ENCODE measurements at regions not wholly inside any gene's neighbourhood (a gene's known extent, or its start where the extent isn't known, plus 50 kb on each side); places are given as distances from the start of the nearest gene placed in this dataset.

GRCh38 chr13:112209711-112210110 lies 142.8 kb downstream of the SOX1 start:
- TF ChIP-seq POLR2A (IDR thresholded peaks at IDR 0.05; ENCODE audit: borderline replicate concordance, extremely low read depth, insufficient read depth, insufficient read length) (no peak), POLR2AphosphoS5 (IDR thresholded peaks at IDR 0.05; ENCODE audit: low read depth, low read length) (no peak), SIN3A (IDR thresholded peaks at IDR 0.05; ENCODE audit: low read depth) (no peak), REST (IDR thresholded peaks at IDR 0.05; ENCODE audit: low read depth) (no peak)
